HUES48 (cell line): ENCODE measurements at regions not wholly inside any gene's neighbourhood (a gene's known extent, or its start where the extent isn't known, plus 50 kb on each side); places are given as distances from the start of the nearest gene placed in this dataset.

Experiments used
- H3K27ac ChIP-seq: one replicate; pipeline ENCODE4 v1.7.0; 2013; ENCODE audit warnings: low read depth, low read length, inconsistent platforms
- H3K27me3 ChIP-seq: 2 replicates; pipeline ENCODE4 v1.6.1; 2013; ENCODE audit warnings: mild to moderate bottlenecking, low read length; ENCODE audit not compliant: control insufficient read depth, insufficient read depth
- H3K36me3 ChIP-seq: 2 replicates; pipeline ENCODE4 v1.6.1; 2013; ENCODE audit warnings: low read length; ENCODE audit not compliant: control insufficient read depth, insufficient read depth
- H3K4me1 ChIP-seq: 2 replicates; pipeline ENCODE4 v1.6.1; 2013; ENCODE audit warnings: mild to moderate bottlenecking, low read length; ENCODE audit not compliant: control insufficient read depth, insufficient read depth
- H3K4me3 ChIP-seq: 2 replicates; pipeline ENCODE4 v1.5.1; 2013; ENCODE audit warnings: mild to moderate bottlenecking, low read depth, low read length
- H3K9ac ChIP-seq: 2 replicates; pipeline ENCODE4 v1.6.1; 2013; ENCODE audit warnings: mild to moderate bottlenecking, low read depth, low read length, moderate library complexity
- H3K9me3 ChIP-seq: 2 replicates; pipeline ENCODE4 v1.6.1; 2013; ENCODE audit warnings: low read length; ENCODE audit not compliant: control insufficient read depth, insufficient read depth

GRCh38 chr3:147640781-147641180, 231.6 kb downstream of the ZIC1 start:
- H3K27me3 ChIP-seq = no peaks in the 10 kb centered on the region
- no peak overlapping the region for H3K4me3 ChIP-seq
- no peak overlapping the region for H3K9ac ChIP-seq
- no peaks in the 10 kb centered on the region for H3K4me1 ChIP-seq
- no peak overlapping the region for H3K27ac ChIP-seq
- no peaks in the 10 kb centered on the region for H3K9me3 ChIP-seq
- H3K36me3 ChIP-seq = no peaks in the 10 kb centered on the region

DNA sequence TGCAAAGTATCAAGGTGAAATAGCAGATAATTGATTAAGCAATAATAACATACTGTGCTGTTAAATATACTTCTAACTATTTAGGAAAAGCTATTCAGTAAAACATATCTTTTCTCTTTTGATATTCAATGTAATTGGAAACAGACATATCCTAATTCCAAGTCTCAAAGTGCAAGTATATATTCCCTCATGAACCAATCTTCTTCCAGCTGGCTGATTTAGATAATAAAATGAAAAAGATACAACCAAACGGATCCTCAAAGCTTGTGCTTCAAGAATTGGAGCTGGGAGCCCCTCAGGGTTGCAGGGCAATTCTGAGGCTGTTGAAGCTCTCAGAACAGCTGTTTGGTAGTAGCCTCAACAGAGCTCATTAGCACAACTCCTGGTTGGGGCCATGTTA, 236.6 kb downstream of the ZIC1 start:
- Histone ChIP-seq H3K4me1 (no peaks in the 10 kb centered on the region), H3K36me3 (no peaks in the 10 kb centered on the region), H3K27me3 (no peaks in the 10 kb centered on the region), H3K27ac (no peak overlapping the region), H3K9me3 (no peaks in the 10 kb centered on the region), H3K4me3 (no peak overlapping the region), H3K9ac (no peak overlapping the region)

DNA sequence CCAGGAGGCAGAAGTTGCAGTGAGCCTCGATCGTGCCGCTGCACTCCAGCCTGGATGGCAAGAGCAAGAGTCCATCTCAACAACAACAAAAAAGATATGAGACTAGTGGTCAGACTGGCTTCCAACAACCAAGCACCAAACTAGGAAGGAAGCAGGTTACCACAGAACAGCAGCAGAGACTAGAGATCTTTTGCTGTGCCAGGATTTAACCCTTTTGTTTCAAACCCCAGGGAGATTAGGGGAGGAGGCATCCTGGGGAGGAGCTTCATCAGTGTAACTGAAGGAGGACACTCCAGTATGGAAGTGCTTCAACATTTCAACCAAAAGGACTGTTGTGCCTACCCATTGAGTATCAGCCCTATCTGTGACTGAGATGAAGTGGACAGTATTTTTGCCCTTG, 240.3 kb downstream of the ZIC1 start:
- Histone ChIP-seq H3K36me3 (no peaks in the 10 kb centered on the region), H3K4me1 (no peaks in the 10 kb centered on the region), H3K27me3 (no peaks in the 10 kb centered on the region), H3K9me3 (no peaks in the 10 kb centered on the region), H3K4me3 (no peak overlapping the region), H3K27ac (no peak overlapping the region), H3K9ac (no peak overlapping the region)

DNA sequence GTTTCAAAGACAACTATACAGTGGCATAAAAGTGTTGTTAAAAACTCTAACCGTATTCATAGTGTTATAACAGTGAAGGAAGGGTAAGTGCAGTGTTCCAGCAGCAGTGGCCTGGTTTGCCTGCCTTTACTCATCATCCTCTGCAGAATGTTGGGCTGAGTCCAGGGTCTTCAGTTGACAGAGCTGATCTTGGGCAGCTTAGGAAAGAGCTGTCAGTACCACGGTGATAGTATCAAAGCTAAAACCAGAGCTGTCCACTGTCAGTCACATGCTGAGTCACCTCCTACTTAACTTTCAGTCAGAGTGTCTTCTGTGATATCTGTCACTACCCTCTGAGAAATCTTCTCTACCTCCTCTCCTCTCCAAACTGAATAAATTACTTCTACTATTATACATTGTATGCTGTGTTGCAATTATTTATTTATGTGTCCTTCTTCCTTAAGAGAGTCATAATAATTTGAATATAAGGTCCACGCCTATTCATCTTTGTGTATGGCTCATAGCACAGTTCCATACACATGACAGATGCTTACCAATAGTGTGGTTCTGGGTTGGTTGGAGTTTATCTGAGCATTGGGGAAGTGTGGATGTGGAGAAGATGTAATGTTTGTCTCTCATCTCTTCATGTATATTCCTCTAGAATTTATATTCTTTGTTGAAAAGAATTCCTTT, 242.1 kb downstream of the ZIC1 start:
- H3K27ac ChIP-seq = no peak overlapping the region
- H3K27me3 ChIP-seq = no peaks in the 10 kb centered on the region
- no peak overlapping the region for H3K4me3 ChIP-seq
- H3K4me1 ChIP-seq = no peaks in the 10 kb centered on the region
- no peaks in the 10 kb centered on the region for H3K9me3 ChIP-seq
- H3K36me3 ChIP-seq = no peaks in the 10 kb centered on the region
- H3K9ac ChIP-seq = no peak overlapping the region

DNA sequence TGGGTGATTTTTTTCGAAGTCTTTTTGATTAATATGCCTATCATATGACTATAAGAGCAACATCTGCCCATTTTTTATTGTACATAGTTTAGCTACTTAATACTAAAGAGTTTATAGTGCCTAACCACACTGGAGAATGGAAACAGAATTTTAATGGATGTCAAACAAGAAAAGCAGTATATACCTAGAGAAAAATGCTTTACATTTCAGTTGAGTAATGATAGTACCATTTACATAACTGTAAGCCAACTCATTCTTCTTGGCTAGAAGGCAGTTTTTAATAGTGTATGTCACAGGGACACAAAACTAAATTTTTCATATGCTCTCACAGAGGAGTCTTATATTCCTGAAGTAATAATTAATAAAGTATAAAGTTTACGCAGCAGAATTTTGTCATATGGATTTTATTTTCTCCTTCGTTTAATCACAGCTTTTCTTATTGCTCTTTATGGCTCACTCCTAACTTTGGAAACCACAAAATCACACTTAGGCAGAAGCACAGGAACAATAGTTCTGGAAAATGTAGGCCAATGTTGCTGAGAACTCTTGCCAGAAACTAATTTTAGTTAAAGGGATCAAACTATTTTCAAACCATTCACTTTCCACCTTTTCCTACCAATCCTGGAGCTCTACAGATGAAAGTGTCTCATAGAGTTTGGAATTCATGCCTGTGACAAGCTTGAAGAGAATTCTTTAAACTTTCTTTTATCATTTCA, 243.6 kb downstream of the ZIC1 start:
- no peaks in the 10 kb centered on the region for H3K27me3 ChIP-seq
- no peak overlapping the region for H3K9ac ChIP-seq
- no peaks in the 10 kb centered on the region for H3K4me1 ChIP-seq
- H3K9me3 ChIP-seq = no peaks in the 10 kb centered on the region
- H3K4me3 ChIP-seq = no peak overlapping the region
- H3K36me3 ChIP-seq = no peaks in the 10 kb centered on the region
- no peak overlapping the region for H3K27ac ChIP-seq

GRCh38 chr3:147653367-147653923, 244.3 kb downstream of the ZIC1 start:
- no peak overlapping the region for H3K9ac ChIP-seq
- no peaks in the 10 kb centered on the region for H3K36me3 ChIP-seq
- no peaks in the 10 kb centered on the region for H3K27me3 ChIP-seq
- H3K27ac ChIP-seq = no peak overlapping the region
- no peak overlapping the region for H3K4me3 ChIP-seq
- no peaks in the 10 kb centered on the region for H3K9me3 ChIP-seq
- no peaks in the 10 kb centered on the region for H3K4me1 ChIP-seq

DNA sequence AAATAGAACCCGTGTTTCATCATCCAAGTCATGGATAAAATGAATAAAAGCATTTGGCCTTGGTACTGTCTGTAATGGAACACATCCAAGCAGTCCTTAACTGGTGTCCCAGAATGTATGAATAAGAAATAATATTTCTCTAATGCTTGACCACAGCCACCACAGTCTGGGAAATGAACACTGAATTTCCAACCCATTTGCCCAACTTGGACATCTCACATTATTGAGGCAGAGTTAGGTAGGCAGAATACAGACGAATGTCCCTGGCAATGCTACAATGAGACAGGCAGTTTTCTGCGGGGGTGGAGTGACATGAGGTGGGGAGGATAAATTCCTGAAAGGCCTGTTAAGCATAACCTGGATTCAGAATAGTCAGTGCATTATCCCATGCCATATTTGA, 245.7 kb downstream of the ZIC1 start:
- Histone ChIP-seq H3K27ac (no peak overlapping the region), H3K9me3 (no peaks in the 10 kb centered on the region), H3K4me3 (no peak overlapping the region), H3K27me3 (no peaks in the 10 kb centered on the region), H3K36me3 (no peaks in the 10 kb centered on the region), H3K9ac (no peak overlapping the region), H3K4me1 (no peaks in the 10 kb centered on the region)

DNA sequence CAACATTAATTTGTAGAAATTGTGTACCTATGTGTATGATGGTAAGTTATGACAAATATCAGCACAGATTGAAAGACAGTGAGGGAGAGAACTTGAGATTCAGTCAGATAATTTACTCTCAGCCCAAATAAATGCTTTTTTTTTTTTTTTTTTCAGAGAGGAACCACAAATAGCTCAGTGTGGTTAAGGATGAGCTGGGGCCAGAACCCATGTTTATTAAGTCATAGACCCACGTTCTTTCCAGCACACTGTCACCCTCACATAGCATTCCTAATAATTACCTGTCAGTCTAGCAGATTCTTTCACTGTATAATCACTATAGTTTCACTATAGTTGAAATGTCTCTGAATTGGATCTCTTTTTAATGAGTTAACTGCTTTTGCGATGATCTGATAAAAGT, 246.1 kb downstream of the ZIC1 start:
- no peak overlapping the region for H3K27ac ChIP-seq
- no peaks in the 10 kb centered on the region for H3K36me3 ChIP-seq
- no peak overlapping the region for H3K9ac ChIP-seq
- H3K4me1 ChIP-seq = no peaks in the 10 kb centered on the region
- no peaks in the 10 kb centered on the region for H3K27me3 ChIP-seq
- no peaks in the 10 kb centered on the region for H3K9me3 ChIP-seq
- no peak overlapping the region for H3K4me3 ChIP-seq

GRCh38 chr3:147656023-147656422, 246.9 kb downstream of the ZIC1 start:
- H3K4me3 ChIP-seq = no peak overlapping the region
- no peaks in the 10 kb centered on the region for H3K36me3 ChIP-seq
- no peaks in the 10 kb centered on the region for H3K4me1 ChIP-seq
- H3K9ac ChIP-seq = no peak overlapping the region
- H3K27me3 ChIP-seq = no peaks in the 10 kb centered on the region
- no peak overlapping the region for H3K27ac ChIP-seq
- no peaks in the 10 kb centered on the region for H3K9me3 ChIP-seq

- no peak overlapping the region for H3K9ac ChIP-seq
- no peak overlapping the region for H3K27ac ChIP-seq
- H3K4me1 ChIP-seq = no peaks in the 10 kb centered on the region
- no peak overlapping the region for H3K4me3 ChIP-seq
- no peaks in the 10 kb centered on the region for H3K9me3 ChIP-seq
- H3K27me3 ChIP-seq = no peaks in the 10 kb centered on the region
- no peaks in the 10 kb centered on the region for H3K36me3 ChIP-seq
These were observed 252.8 kb downstream of the ZIC1 start for GRCh38 chr3:147661916-147662315.

GRCh38 chr3:147662705-147663104, 253.5 kb downstream of the ZIC1 start:
- H3K36me3 ChIP-seq = no peaks in the 10 kb centered on the region
- no peak overlapping the region for H3K27ac ChIP-seq
- no peak overlapping the region for H3K9ac ChIP-seq
- H3K27me3 ChIP-seq = no peaks in the 10 kb centered on the region
- no peaks in the 10 kb centered on the region for H3K9me3 ChIP-seq
- H3K4me1 ChIP-seq = no peaks in the 10 kb centered on the region
- H3K4me3 ChIP-seq = no peak overlapping the region
